Endothelial cell of umbilical vein (primary cell): ENCODE measurements at regions not wholly inside any gene's neighbourhood (a gene's known extent, or its start where the extent isn't known, plus 50 kb on each side); places are given as distances from the start of the nearest gene placed in this dataset.

Source experiments
- BruUV-seq: library from RNA; stranded (reverse); fragments of 400-500 nt; replicated peaks from 2 replicates; lab custom pipeline; 2021; lab: Mats Ljungman, UMichigan
- CTCF ChIA-PET: fragments of 300-600, 350-600 bp; sonication (Branson Sonifier 250); formaldehyde crosslinking; loops from one replicate; lab custom pipeline; 2021; ENCODE audit warnings: antibody characterized with exemption, inconsistent platforms; lab: Charles Lee
- POLR2A ChIA-PET: fragments of 300-600, 350-600 bp; sonication (Branson Sonifier 250); formaldehyde crosslinking; loops from one replicate; lab custom pipeline; 2021; ENCODE audit warnings: antibody characterized with exemption, inconsistent platforms; lab: Charles Lee
- DNase-seq: peaks from one replicate; pipeline ENCODE4 v3.0.0-alpha.2; 2011; ENCODE audit warnings: low read depth, low spot score
- FAIRE-seq: peaks from 2 replicates; lab custom pipeline; 2011; peaks lifted over from hg19 to GRCh38; lab: Jason Lieb, UNC
- H2AFZ ChIP-seq: 2 replicates; pipeline ENCODE4 v1.6.0; 2012; ENCODE audit warnings: low read depth, low read length, control low read depth, inconsistent platforms
- H3K27ac ChIP-seq: 2 replicates; pipeline ENCODE4 v1.5.1; 2011; ENCODE audit warnings: low read depth, mild to moderate bottlenecking, control low read depth, low read length, moderate library complexity; ENCODE audit not compliant: insufficient read depth
- H3K27me3 ChIP-seq, 2 experiments: 2 replicates each; pipeline versions ENCODE4 v1.6.0 to v1.6.1; 2011; ENCODE audit warnings: low read length in 2 of 2, mixed read lengths in 1 of 2; ENCODE audit not compliant: control insufficient read depth in 2 of 2, insufficient read depth in 2 of 2
- H3K36me3 ChIP-seq, 2 experiments: 2 replicates in 1 of 2; 3 replicates in 1 of 2; pipeline ENCODE4 v1.5.1; 2011; ENCODE audit warnings: low read length in 2 of 2, mild to moderate bottlenecking in 1 of 2, moderate library complexity in 1 of 2; ENCODE audit not compliant: control insufficient read depth in 2 of 2, insufficient read depth in 2 of 2; ENCODE audit errors: extremely low read depth in 1 of 2
- H3K4me1 ChIP-seq: 3 replicates; pipeline ENCODE4 v1.5.1; 2011; ENCODE audit warnings: mild to moderate bottlenecking, low read length; ENCODE audit not compliant: control insufficient read depth, insufficient read depth; ENCODE audit errors: extremely low read depth
- H3K4me2 ChIP-seq: 2 replicates; pipeline ENCODE4 v1.6.1; 2011; ENCODE audit warnings: low read length, control low read depth, mixed read lengths; ENCODE audit not compliant: insufficient read depth
- H3K4me3 ChIP-seq, 3 experiments: fragments of 200-600 bp in 1 of 3; sonication (generic), shearing (Covaris generic) in 1 of 3; replicated peaks in 1 of 3; 2 replicates each; pipeline ENCODE4 v1.5.1; 2011 to 2016; ENCODE audit warnings: control low read depth in 3 of 3, low read length in 3 of 3, mild to moderate bottlenecking in 2 of 3, inconsistent platforms in 1 of 3, low read depth in 1 of 3, moderate library complexity in 1 of 3; ENCODE audit not compliant: insufficient read depth in 1 of 3
- H3K79me2 ChIP-seq: 2 replicates; pipeline ENCODE4 v1.6.0; 2012; ENCODE audit warnings: low read length, inconsistent platforms; ENCODE audit not compliant: control insufficient read depth, insufficient read depth
- H3K9ac ChIP-seq: replicated peaks from 2 replicates; pipeline ENCODE3; 2011; ENCODE audit warnings: low read length, control low read depth; ENCODE audit not compliant: insufficient read depth; ENCODE audit errors: extremely low read depth
- H3K9me1 ChIP-seq: replicated peaks from 3 replicates; pipeline ENCODE4 v1.6.0; 2011; ENCODE audit warnings: mild to moderate bottlenecking, low read length; ENCODE audit not compliant: control insufficient read depth, insufficient read depth; ENCODE audit errors: extremely low read depth
- H3K9me3 ChIP-seq: replicated peaks from 2 replicates; pipeline ENCODE4 v1.5.1; 2012; ENCODE audit warnings: low read length, inconsistent platforms; ENCODE audit not compliant: control insufficient read depth, insufficient read depth
- H4K20me1 ChIP-seq: replicated peaks from 2 replicates; pipeline ENCODE3; 2011; ENCODE audit warnings: mild to moderate bottlenecking, low read length; ENCODE audit not compliant: control insufficient read depth, insufficient read depth; ENCODE audit errors: extremely low read depth
- EZH2 ChIP-seq: IDR thresholded peaks from 2 replicates; pipeline ENCODE4 v1.6.1; 2012; ENCODE audit warnings: borderline replicate concordance, low read depth, mild to moderate bottlenecking, moderate library complexity, low read length, inconsistent platforms; ENCODE audit not compliant: severe bottlenecking
- FOS ChIP-seq: IDR thresholded peaks from 2 replicates; pipeline ENCODE4 v1.6.1; 2011; ENCODE audit warnings: mild to moderate bottlenecking, low read length, moderate library complexity, borderline replicate concordance; ENCODE audit not compliant: insufficient read depth
- GATA2 ChIP-seq: IDR thresholded peaks from 2 replicates; pipeline ENCODE4 v1.7.0; 2011; ENCODE audit warnings: low read depth, mild to moderate bottlenecking, moderate library complexity, mixed read lengths, low read length; ENCODE audit not compliant: insufficient read length, insufficient read depth
- JUN ChIP-seq: IDR thresholded peaks from 2 replicates; pipeline ENCODE4 v1.6.1; 2011; ENCODE audit warnings: borderline replicate concordance, low read depth; ENCODE audit not compliant: insufficient read length, insufficient read depth
- MAX ChIP-seq: IDR thresholded peaks from 2 replicates; pipeline ENCODE4 v1.6.1; 2011; ENCODE audit not compliant: insufficient read depth, insufficient read length
- MYC ChIP-seq: IDR thresholded peaks from one replicate; pipeline ENCODE4 v1.6.1; 2011; ENCODE audit warnings: mild to moderate bottlenecking, low read depth, low read length
- POLR2A ChIP-seq: IDR thresholded peaks from 2 replicates; pipeline ENCODE4 v1.6.1; 2012; ENCODE audit warnings: low read depth, mild to moderate bottlenecking, control low read depth, low read length
- POLR2AphosphoS5 ChIP-seq: IDR thresholded peaks from 2 replicates; pipeline ENCODE4 v1.6.1; 2012; ENCODE audit warnings: low read depth, mild to moderate bottlenecking, control low read depth, low read length, moderate library complexity; ENCODE audit not compliant: insufficient read depth
- dilution Hi-C: fragments of 300-500 bp; cut with MboI; formaldehyde crosslinking; loops from one replicate; pipeline ENCODE4 v1.15.0; 2019; ENCODE audit warnings: low sequenced_read_pairs; ENCODE audit not compliant: extremely low pct_ligation_motif_present
- intact Hi-C: fragments of 100-400 bp; cut with micrococcal nuclease; formaldehyde crosslinking; loops from one replicate; pipeline ENCODE4 v1.10.0; 2022
- TF ChIP-seq, protein P1 (sequence below), 2 donors: IDR thresholded peaks; 1 replicate in 1 of 2; 2 replicates in 1 of 2; pipeline ENCODE4 v1.5.1; 2011; ENCODE audit warnings: low read length in 2 of 2, mild to moderate bottlenecking in 2 of 2, moderate library complexity in 2 of 2, control low read depth in 1 of 2, inconsistent platforms in 1 of 2, low read depth in 1 of 2; ENCODE audit not compliant: insufficient read depth in 1 of 2; ENCODE audit errors: extremely low read depth in 1 of 2

DNA sequence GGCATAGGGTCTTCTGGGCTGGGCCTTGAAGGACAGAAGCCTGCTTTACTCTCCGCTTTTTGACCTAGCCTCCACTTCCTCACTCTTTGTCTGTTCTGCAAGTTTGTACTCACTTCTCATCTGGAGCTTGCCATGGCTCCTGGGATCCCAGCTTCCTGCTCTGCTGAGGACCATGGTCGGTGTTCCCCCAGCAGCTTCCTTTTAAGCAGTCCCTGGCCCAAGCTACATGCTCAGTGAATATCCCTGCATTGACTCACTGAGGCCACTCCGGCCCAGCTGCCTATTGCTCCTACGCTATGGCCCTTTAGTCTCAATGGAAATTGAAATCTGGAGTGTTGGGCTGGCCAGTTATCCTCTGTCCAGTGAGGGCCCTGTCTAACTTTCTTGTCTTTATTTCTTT, 427.7 kb downstream of the RPS24 start:
- no peak for FAIRE-seq
- intact Hi-C loops: no loop called here

More for the DNA sequence above, 427.7 kb downstream of the RPS24 start:
- Histone ChIP-seq H3K79me2 (no peaks in the 10 kb centered on the region), H3K9me3 (no peaks in the 10 kb centered on the region), H3K27ac (no peak overlapping the region), H2AFZ (no peak overlapping the region), H3K4me2 (no peak overlapping the region), H3K27me3 (no peaks in the 10 kb centered on the region), H3K9ac (no peak overlapping the region), H3K9me1 (no peaks in the 10 kb centered on the region), H3K36me3 (no peaks in the 10 kb centered on the region), H3K4me3 (no peak overlapping the region), H4K20me1 (no peaks in the 10 kb centered on the region), H3K4me1 (peaks cover 34% of the 10 kb centered on the region)
- ChIA-PET POLR2A (no interaction called here), CTCF (interaction anchor here (1.2 kb wide), 1 partner anchor 230 kb away, joined by 3 read pairs; no protein-coding TSS in a partner anchor)
- TF ChIP-seq MAX: no peak
- TF ChIP-seq, protein P1, sequence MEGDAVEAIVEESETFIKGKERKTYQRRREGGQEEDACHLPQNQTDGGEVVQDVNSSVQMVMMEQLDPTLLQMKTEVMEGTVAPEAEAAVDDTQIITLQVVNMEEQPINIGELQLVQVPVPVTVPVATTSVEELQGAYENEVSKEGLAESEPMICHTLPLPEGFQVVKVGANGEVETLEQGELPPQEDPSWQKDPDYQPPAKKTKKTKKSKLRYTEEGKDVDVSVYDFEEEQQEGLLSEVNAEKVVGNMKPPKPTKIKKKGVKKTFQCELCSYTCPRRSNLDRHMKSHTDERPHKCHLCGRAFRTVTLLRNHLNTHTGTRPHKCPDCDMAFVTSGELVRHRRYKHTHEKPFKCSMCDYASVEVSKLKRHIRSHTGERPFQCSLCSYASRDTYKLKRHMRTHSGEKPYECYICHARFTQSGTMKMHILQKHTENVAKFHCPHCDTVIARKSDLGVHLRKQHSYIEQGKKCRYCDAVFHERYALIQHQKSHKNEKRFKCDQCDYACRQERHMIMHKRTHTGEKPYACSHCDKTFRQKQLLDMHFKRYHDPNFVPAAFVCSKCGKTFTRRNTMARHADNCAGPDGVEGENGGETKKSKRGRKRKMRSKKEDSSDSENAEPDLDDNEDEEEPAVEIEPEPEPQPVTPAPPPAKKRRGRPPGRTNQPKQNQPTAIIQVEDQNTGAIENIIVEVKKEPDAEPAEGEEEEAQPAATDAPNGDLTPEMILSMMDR (IDR thresholded peaks at IDR 0.05; ENCODE audit: extremely low read depth in 1 of 2, insufficient read depth in 1 of 2, low read depth in 1 of 2, low read length in 2 of 2): no peak
- TF ChIP-seq GATA2: no peak
- TF ChIP-seq POLR2AphosphoS5: no peak
- no peak for TF ChIP-seq FOS
- no peak for TF ChIP-seq EZH2
- no peak for TF ChIP-seq MYC
- no peak for TF ChIP-seq POLR2A
- TF ChIP-seq JUN: no peak
- BruUV-seq: no TSS peak
- DNase-seq: no peak
- dilution Hi-C loops: no loop called here
